Stimulated activated naive CD4-positive, alpha-beta T cell (primary cell): ENCODE measurements at regions not wholly inside any gene's neighbourhood (a gene's known extent, or its start where the extent isn't known, plus 50 kb on each side); places are given as distances from the start of the nearest gene placed in this dataset.

Experiments used
- DNase-seq, 6 experiments: peaks; one replicate each; lab custom pipeline; 2025; lab: John Stamatoyannopoulos, UW

- no peak for DNase-seq
These were observed 396.7 kb upstream of the RGMA start for GRCh38 chr15:93485438-93486327.

GRCh38 chr15:93483923-93484322 is 394.9 kb upstream of the RGMA start:
- no peak for DNase-seq

- DNase-seq: no peak
These were observed 393.7 kb upstream of the RGMA start for GRCh38 chr15:93482731-93483130.

- no peak for DNase-seq
These were observed 390.7 kb upstream of the RGMA start for GRCh38 chr15:93479715-93480114.

GRCh38 chr15:93478947-93479346 is 389.9 kb upstream of the RGMA start:
- no peak for DNase-seq

- no peak for DNase-seq
These were observed 388.7 kb upstream of the RGMA start for GRCh38 chr15:93477721-93478120.

- DNase-seq: no peak
These were observed 388.2 kb upstream of the RGMA start for GRCh38 chr15:93477188-93477587.

- DNase-seq: no peak
These were observed 387.6 kb upstream of the RGMA start for GRCh38 chr15:93476491-93477177.

- no peak for DNase-seq
These were observed 385.7 kb upstream of the RGMA start for GRCh38 chr15:93474728-93475127.

- DNase-seq: no peak
These were observed 381.0 kb upstream of the RGMA start for GRCh38 chr15:93469994-93470393.

- DNase-seq: no peak
These were observed 378.3 kb upstream of the RGMA start for GRCh38 chr15:93467337-93467736.

GRCh38 chr15:93466380-93466779 is 377.4 kb upstream of the RGMA start:
- no peak for DNase-seq

- no peak for DNase-seq
These were observed 373.7 kb upstream of the RGMA start for GRCh38 chr15:93462690-93463089.

- DNase-seq: no peak
These were observed 371.7 kb upstream of the RGMA start for GRCh38 chr15:93460717-93461116.

- no peak for DNase-seq
These were observed 370.4 kb upstream of the RGMA start for GRCh38 chr15:93459396-93459795.

GRCh38 chr15:93458597-93458996 is 369.6 kb upstream of the RGMA start:
- DNase-seq: no peak

GRCh38 chr15:93454788-93455187 is 365.8 kb upstream of the RGMA start:
- DNase-seq: no peak

- no peak for DNase-seq
These were observed 363.7 kb upstream of the RGMA start for GRCh38 chr15:93452537-93453211.

GRCh38 chr15:93451822-93452221 is 362.8 kb upstream of the RGMA start:
- no peak for DNase-seq

- DNase-seq: no peak
These were observed 362.3 kb upstream of the RGMA start for GRCh38 chr15:93451265-93451664.

GRCh38 chr15:93449798-93450197 is 360.8 kb upstream of the RGMA start:
- DNase-seq: no peak

GRCh38 chr15:93438310-93438709 is 349.3 kb upstream of the RGMA start:
- DNase-seq: no peak

- no peak for DNase-seq
These were observed 343.5 kb upstream of the RGMA start for GRCh38 chr15:93432474-93432873.
